ENCODE measurements at regions not wholly inside any gene's neighbourhood (a gene's known extent, or its start where the extent isn't known, plus 50 kb on each side); places are given as distances from the start of the nearest gene placed in this dataset.

- Histone ChIP-seq H3K27me3 (no peaks in the 10 kb centered on the region), H3K27ac (no peak overlapping the region)
These were observed 566.2 kb downstream of the MIAT start for GRCh38 chr22:27223317-27224177.

GRCh38 chr22:27224485-27225374, 567.3 kb downstream of the MIAT start:
- intact Hi-C loops (cut with DNase I), result no loop called here
- DNase-seq, result no peak
- WGBS, 2 donors, result 65 to 72% methylated on average over 18 of the region's 18 CpGs
- no peak overlapping the region for H3K27ac ChIP-seq
- H3K9me3 ChIP-seq, result no peaks in the 10 kb centered on the region
- TF ChIP-seq CTCF (IDR thresholded peaks at IDR 0.05), result no peak
- TF ChIP-seq POLR2A (IDR thresholded peaks at IDR 0.05), result no peak
- H3K27me3 ChIP-seq, result no peaks in the 10 kb centered on the region
- H3K4me1 ChIP-seq, result no peaks in the 10 kb centered on the region
- H3K4me3 ChIP-seq (replicated peaks in 1 of 3), result no peak overlapping the region
- no peaks in the 10 kb centered on the region for H3K36me3 ChIP-seq

More at GRCh38 chr22:27223317-27224177, 566.2 kb downstream of the MIAT start:
- DNase-seq, result no peak
- WGBS, 2 donors, result 40 to 45% methylated on average over 3 of the region's 3 CpGs
- intact Hi-C loops (cut with DNase I), result no loop called here
- H3K4me1 ChIP-seq, result no peaks in the 10 kb centered on the region
- no peaks in the 10 kb centered on the region for H3K9me3 ChIP-seq
- TF ChIP-seq POLR2A (IDR thresholded peaks at IDR 0.05), result no peak
- H3K36me3 ChIP-seq, result no peaks in the 10 kb centered on the region
- H3K4me3 ChIP-seq (replicated peaks in 1 of 3), result no peak overlapping the region

- H3K27me3 ChIP-seq, result no peaks in the 10 kb centered on the region
- no peak for DNase-seq
- 80 to 87% methylated on average over 3 of the region's 3 CpGs for WGBS, 2 donors
- intact Hi-C loops (cut with DNase I), result no loop called here
- no peak for TF ChIP-seq CTCF (IDR thresholded peaks at IDR 0.05)
- TF ChIP-seq POLR2A (IDR thresholded peaks at IDR 0.05), result no peak
- H3K4me3 ChIP-seq (replicated peaks in 1 of 3), result no peak overlapping the region
- H3K36me3 ChIP-seq, result no peaks in the 10 kb centered on the region
- no peaks in the 10 kb centered on the region for H3K4me1 ChIP-seq
- no peak overlapping the region for H3K27ac ChIP-seq
- H3K9me3 ChIP-seq, result no peaks in the 10 kb centered on the region
These were observed 569.3 kb downstream of the MIAT start for GRCh38 chr22:27226666-27227065.

GRCh38 chr22:27228771-27229170, 571.4 kb downstream of the MIAT start:
- TF ChIP-seq CTCF (IDR thresholded peaks at IDR 0.05), result no peak
- TF ChIP-seq POLR2A (IDR thresholded peaks at IDR 0.05), result no peak
- H3K9me3 ChIP-seq, result no peaks in the 10 kb centered on the region
- no peak overlapping the region for H3K4me3 ChIP-seq (replicated peaks in 1 of 3)
- H3K27me3 ChIP-seq, result no peaks in the 10 kb centered on the region
- 91 to 92% methylated on average over 2 of the region's 2 CpGs for WGBS, 2 donors
- no peak for DNase-seq
- H3K27ac ChIP-seq, result no peak overlapping the region
- H3K4me1 ChIP-seq, result no peaks in the 10 kb centered on the region
- H3K36me3 ChIP-seq, result no peaks in the 10 kb centered on the region
- intact Hi-C loops (cut with DNase I), result no loop called here

GRCh38 chr22:27230189-27230588, 571.4 kb downstream of the MN1 start:
- WGBS, 2 donors, result 96 to 100% methylated on average over 1 of the region's 1 CpG

More at GRCh38 chr22:27230189-27230588, 571.4 kb downstream of the MN1 start:
- H3K4me1 ChIP-seq, result no peaks in the 10 kb centered on the region
- H3K36me3 ChIP-seq, result no peaks in the 10 kb centered on the region
- H3K27ac ChIP-seq, result no peak overlapping the region
- DNase-seq, result no peak
- no peaks in the 10 kb centered on the region for H3K9me3 ChIP-seq
- intact Hi-C loops (cut with DNase I), result no loop called here
- no peak overlapping the region for H3K4me3 ChIP-seq (replicated peaks in 1 of 3)
- H3K27me3 ChIP-seq, result no peaks in the 10 kb centered on the region
- TF ChIP-seq CTCF (IDR thresholded peaks at IDR 0.05) (no peak), POLR2A (IDR thresholded peaks at IDR 0.05) (no peak)
